ENCODE measurements at regions not wholly inside any gene's neighbourhood (a gene's known extent, or its start where the extent isn't known, plus 50 kb on each side); places are given as distances from the start of the nearest gene placed in this dataset.

DNA sequence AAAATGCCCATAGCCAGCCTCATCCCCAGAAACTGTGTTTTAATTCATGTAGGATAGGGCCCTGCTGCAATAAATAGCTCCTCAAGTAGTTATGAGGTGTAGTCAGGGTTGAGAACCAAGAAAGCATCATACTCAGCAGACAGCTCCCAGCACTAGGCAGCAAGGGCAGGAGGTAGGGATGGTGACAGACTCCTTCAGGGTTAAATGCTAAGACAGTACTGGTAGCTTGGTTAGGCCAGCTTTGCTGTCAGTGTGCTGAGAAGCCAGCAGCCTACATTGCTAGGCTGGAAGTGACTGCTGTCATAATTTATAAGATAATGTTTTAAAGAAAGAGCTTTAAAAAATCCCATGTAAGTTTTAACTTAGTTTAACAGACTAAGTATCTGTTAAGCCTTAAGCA is 113.9 kb upstream of the IMMP2L start:
- DNase-seq: no peak

- DNase-seq: no peak
Observed at GRCh38 chr7:111672901-111673300, 110.6 kb upstream of the IMMP2L start.

- no peak for DNase-seq
Observed at GRCh38 chr7:111671927-111672326, 109.6 kb upstream of the IMMP2L start.

DNA sequence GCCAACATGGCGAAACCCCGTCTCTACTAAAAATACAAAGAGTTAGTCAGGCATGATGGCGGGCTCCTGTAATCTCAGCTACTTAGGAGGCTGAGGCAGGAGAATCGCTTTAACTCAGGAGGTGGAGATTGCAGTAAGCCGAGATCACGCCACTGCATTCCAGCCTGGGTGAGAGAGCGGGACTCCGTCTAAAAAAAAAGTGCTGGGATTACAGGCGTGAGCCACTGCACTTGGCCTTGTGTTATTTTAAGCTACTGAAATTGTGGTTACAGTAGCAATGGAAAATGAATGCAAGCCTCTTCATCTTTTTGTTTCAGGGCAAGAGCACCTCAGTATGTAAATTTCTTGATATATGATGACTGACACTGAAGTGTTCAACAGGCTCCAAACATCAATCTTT is 106.4 kb upstream of the IMMP2L start:
- no peak for DNase-seq

DNA sequence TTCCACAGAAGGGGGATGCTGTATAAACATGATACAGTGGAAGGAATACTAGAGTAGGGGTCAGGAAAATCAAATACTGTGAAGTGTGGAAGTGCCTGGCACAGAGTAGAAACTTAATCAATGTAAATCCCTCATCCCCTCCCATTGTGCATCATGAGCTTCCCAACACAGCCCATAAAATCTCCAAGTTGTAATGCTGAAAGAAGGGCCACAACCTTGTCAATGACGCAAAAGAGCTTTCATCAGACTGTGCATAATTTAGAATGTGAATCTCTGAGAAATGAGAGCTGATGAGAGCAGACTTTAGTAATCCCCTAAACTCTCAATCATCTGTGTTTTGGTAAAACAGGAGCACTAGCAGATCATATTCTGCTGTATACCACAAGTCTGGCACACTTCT is 105.2 kb upstream of the IMMP2L start:
- no peak for DNase-seq

DNA sequence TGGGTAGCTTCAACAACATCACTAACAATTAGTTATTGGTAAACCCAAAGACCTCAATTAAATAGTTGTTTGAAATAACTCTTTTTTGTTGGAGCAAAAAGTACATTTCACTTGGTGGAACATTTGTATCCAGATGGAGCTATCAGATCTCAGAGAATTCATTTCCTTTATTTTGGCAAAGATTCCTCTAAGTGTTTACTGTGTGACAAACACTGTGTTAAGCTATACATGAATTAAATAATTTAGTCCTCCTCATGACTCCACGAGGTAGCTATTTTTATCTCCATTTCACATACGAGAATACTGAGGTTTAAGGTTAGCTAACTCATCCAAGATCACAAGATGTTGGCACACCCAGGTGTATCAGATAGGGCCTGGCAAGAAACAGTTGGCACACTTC is 104.0 kb upstream of the IMMP2L start:
- no peak for DNase-seq

GRCh38 chr7:111663771-111664170 is 101.5 kb upstream of the IMMP2L start:
- DNase-seq: no peak

- no peak for DNase-seq
Observed at GRCh38 chr7:111662386-111662785, 100.1 kb upstream of the IMMP2L start.

GRCh38 chr7:111660478-111660877 is 98.2 kb upstream of the IMMP2L start:
- no peak for DNase-seq

GRCh38 chr7:111658546-111658945 is 96.3 kb upstream of the IMMP2L start:
- no peak for DNase-seq

DNA sequence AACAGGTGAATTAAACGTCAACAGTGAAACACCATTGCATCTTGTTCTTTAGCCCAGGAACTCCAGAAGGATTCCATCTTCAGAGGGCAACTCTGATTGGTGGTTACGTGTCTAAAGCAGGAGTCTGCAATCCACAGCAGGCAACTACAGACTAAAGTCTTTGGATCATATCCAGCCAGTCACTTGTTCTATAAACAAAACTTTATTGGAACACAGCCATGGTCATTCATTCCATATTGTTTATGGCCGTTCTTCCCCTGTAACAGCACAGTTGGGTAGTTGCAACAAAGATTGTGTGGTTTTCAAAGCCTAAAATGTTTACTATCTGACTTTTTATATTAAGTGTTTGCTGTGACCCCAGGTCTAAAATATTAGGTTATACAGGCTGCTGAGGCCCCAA is 94.7 kb upstream of the IMMP2L start:
- no peak for DNase-seq

DNA sequence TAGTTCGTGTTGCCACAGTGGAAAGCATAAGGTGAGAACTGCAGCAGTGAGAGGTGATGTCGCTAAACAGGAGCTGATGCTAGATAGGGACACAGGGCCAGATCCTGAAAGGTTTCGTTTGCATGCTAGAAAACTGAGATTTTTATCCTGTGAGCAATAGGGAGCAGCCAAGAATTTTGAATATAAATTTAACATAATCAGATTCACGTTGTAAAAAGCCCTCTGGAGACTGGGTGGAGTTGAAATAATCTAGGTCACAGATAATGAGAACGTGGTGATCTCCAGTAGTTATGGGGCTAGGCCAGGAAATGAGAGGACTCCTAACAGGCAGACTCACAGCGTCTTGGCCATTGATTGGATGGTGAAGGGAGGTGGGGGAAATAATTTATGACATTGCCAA is 92.1 kb upstream of the IMMP2L start:
- no peak for DNase-seq

- no peak for DNase-seq
Observed at GRCh38 chr7:111653846-111654245, 91.6 kb upstream of the IMMP2L start.

DNA sequence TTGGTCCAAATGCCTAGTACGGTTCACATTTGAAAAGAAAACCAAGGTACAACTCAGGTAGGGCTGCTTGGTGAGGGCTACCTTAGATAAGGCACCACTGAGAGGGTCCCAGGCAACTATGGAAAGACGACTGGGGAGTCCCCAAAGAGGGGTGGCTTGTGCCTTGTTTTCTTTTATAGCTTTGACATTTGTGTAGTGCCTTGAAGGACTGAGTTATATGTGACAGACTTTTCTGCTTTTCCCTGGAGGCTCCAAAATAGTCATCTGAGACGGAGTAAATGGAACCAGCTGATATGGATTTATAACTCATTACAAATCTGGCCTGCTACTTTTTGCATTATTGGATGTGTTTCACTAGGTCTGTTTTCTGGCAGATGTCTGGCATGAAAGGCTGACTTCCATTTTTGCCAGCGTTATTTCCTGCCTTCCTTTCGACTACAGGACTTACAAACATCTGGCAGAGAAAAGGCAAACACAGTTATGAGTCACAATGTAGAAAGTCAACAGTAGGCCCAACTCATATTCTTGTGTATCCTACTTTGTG is 88.2 kb upstream of the IMMP2L start:
- peak; percentile 96 for DNase-seq

GRCh38 chr7:111647881-111648280 is 85.6 kb upstream of the IMMP2L start:
- no peak for DNase-seq

DNA sequence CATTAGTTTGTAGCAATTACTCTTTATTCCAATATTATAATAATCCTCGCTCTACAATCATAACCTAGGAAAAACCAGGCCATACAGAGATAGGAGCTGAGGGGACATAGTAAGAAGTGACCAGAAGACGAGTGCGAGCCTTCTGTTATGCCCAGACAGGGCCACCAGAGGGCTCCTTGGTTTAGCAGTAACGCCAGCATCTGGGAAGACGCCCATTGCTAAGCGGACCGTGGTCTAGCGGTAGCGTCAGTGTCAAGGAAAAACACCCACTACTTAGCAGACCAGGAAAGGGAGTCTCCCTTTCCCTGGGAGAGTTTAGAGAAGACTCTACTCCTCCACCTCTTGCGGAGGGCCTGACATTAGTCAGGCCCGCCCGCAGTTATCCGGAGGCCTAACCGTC is 82.3 kb upstream of the IMMP2L start:
- peak; percentile 56 for DNase-seq

- no peak for DNase-seq
Observed at GRCh38 chr7:111642373-111642772, 80.1 kb upstream of the IMMP2L start.

GRCh38 chr7:111640416-111640815 is 78.1 kb upstream of the IMMP2L start:
- DNase-seq: no peak

GRCh38 chr7:111639934-111640333 is 77.6 kb upstream of the IMMP2L start:
- no peak for DNase-seq

DNA sequence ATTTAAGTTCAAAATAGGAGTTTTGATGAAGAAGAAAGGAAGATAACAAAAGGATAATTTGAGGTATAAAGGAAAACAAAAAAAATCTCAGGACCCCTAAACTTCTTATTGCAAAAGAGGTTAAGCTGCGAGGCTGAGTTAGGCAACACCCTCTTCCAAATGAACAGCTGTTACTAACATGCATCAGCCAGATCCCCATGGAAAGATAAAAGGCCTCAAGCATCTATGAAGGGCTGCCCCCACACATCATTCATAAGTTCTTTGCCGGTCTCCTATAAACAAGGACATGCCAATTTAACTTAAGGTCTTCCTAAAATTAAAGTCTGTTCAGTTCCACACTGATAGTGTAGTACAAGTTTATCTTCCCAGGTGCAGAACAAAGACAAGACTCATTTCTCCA is 75.8 kb upstream of the IMMP2L start:
- no peak for DNase-seq

DNA sequence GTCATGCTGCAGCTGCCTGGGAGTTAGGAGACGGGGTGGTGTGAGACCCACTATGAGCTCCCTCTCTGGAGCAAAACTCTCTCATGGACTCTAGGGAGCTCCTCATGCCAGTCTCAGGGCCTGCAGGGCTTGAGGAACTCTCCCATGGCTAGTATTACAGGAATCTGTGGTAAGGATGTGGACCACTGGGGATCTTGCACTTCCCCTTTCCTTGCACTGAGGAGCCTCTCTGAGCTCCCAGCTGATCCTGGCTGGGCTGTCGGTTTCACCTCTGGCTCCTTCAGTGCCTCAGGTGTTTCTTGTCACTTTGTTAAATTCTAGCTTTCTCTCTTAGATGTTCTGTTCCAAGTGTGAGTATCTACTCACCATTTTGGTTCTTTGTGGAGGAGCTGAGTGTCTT is 71.6 kb upstream of the IMMP2L start:
- no peak for DNase-seq

DNA sequence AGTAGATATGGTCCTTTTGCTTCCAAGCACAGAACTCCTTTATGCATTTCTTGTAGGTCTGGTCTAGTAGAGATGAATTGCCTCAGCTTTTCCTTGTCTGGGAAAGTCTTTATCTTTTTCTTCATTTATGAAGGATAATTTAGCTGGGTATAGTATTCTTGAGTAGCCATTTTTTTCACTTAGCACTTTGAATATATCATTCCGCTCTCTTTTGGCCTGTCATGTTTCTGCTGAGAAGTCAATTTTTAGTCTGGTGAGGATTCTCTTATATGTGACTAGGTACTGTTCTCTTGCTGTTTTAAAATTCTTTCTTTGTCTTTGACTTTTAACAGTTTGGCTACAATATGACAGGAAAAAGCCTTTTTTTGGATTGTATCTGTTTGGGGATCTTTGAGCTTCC is 68.6 kb upstream of the IMMP2L start:
- no peak for DNase-seq

DNA sequence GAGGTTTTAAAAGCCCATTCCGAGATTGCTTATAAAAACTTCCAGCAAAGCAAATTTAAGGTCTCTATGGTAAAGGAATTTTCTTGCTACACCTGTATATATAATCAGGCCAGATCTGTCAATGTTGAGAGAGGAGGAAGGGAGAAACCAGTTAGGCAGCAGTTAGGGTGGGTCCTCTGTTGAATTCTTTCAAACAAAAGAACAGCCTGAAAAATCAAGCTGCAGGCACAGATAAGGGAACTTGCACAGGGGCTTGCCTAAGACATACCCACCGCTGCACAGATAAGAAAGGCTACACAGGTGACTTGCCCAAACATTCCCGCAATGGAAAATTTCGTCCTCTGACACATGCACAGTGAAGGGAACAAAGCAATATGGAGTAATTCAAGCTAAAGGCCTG is 59.8 kb upstream of the IMMP2L start:
- DNase-seq: no peak
